GM13976 (cell line): ENCODE measurements at regions not wholly inside any gene's neighbourhood (a gene's known extent, or its start where the extent isn't known, plus 50 kb on each side); places are given as distances from the start of the nearest gene placed in this dataset.

Experiments
- DNase-seq: peaks from one replicate; pipeline ENCODE4 v3.0.0; 2012; ENCODE audit warnings: low spot score
- CTCF ChIP-seq: IDR thresholded peaks from 2 replicates; pipeline ENCODE4 v1.5.1; 2012; ENCODE audit warnings: borderline replicate concordance, mild to moderate bottlenecking; ENCODE audit not compliant: insufficient read depth; ENCODE audit errors: extremely low read depth, missing control alignments, control extremely low read depth
- in situ Hi-C: fragments of 300-500 bp; cut with MboI; formaldehyde crosslinking; loops from one replicate; pipeline ENCODE4 v1.12.0; 2022; ENCODE audit warnings: low sequenced_read_pairs, mixed read lengths, inconsistent platforms; ENCODE audit not compliant: unreplicated experiment

DNA sequence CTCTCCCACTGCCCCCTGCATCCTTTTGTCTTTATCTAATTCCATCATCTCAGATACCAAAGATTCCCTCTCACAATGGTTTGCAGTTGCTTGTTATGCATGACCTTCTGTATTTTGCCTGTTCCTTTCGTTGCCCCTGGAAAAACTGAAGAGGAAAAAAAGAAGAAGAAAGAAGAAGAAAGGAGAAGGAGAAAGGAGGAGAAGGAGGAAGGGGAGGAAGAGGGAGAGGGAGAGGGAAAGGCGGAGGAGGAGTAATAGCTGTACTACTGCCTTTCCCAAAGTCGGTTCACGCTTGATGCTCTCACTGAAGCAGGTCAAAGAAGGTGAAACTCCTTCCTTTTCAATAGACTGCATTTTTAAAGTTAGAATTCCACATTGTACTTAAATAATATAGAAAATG lies 513.8 kb downstream of the PTPRC start:
- in situ Hi-C loops = no loop called here
- DNase-seq = no peak
- TF ChIP-seq CTCF = no peak

DNA sequence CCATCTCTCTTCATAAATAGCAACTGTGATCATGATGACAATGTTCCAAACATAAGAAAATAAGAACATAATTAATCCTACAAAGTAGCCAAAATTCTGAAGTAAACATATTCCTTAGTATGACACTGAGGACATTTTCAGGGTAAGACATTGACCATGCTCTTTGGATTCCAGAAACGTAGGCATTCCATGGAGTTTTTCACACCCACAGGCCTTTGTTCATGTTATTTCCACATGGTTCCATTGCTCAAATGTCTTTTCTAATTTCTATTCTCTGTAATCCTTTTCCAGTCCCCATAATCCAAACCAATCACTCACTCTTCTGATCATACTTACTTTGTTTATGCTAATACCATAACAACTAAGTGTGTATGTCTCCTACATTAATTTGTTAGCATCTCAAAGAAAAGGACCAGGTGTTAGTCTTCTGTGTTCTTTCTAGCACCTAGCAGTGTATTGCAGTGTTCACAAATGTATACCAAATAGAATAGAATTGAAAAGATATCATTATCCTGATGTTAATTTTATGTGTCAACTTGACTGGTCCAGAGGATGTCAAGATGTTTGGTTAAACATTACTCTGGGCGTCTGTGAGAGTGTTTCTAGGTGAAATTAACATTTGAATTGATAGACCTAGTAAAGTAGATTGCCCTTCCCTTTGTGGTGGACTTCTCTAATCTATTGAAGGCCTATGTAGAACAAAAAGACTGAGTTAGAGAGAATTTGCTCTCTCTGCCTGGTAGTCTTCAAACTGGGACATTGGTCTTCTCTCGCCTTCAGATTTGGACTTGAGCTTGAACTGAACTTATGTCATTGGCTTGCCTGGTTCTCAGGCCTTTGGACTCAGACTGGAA lies 516.6 kb downstream of the PTPRC start:
- in situ Hi-C loops = no loop called here
- DNase-seq = no peak

DNA sequence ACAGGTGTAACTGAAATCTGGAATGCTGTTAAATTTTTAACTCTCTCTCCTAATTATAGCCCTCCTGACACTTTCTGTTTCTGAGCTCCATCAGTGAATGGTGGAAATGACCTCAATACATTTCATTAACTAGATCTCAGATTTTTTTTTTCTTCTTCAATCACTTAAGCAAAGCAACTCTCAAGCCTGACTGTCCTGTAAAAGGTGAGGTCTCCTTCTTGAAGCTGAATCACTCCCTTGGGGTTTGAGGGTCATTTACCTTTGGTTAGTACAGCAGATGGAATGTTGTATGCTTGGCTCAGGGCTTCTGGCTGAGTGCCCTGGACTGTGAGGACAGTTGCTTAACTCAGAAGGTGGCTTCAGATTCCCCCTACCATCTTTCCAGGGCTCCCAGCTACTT lies 518.7 kb downstream of the PTPRC start:
- TF ChIP-seq CTCF = no peak
- DNase-seq = no peak
- in situ Hi-C loops = no loop called here

More for the DNA sequence above, 516.6 kb downstream of the PTPRC start:
- no peak for TF ChIP-seq CTCF

DNA sequence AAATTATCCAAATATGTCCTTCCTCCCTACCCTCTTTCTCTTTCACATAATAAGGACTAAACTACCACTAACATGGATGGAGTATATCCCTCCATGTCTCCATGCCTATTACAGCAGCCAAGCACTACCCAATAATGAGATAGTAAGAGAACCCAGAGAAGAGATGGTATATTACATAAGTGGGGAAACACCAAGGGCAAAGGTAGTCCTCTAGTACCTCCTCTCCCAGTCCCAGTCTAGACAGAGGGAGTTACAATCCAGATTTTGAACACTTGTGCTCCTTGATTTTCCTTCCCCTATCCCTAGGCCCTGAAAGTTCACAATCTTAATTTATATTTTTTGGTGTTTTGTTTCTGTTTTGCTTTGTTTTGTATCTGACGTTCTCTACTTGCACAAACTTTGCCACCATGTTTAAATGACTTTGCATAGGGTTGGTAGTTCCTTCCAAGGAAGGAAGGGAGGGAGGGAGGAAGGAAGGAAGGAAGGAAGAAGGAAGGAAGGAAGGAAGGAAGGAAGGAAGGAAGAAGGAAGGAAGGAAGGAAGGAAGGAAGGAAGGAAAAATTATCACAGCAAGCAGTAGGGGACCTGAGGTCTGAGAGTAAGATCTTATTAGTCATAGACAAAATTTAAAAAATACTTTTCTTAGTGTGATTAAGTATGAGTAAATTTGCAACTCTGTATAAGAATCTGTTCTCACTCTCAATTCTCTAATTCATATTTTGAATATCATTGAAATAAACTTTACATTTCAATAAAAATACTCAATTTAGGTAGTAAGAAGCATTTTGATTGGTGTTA lies 521.9 kb downstream of the PTPRC start:
- DNase-seq = no peak
- in situ Hi-C loops = no loop called here
- TF ChIP-seq CTCF = no peak

- DNase-seq = no peak
- no peak for TF ChIP-seq CTCF
- in situ Hi-C loops = no loop called here
Observed at GRCh38 chr1:199161319-199161680, 522.5 kb downstream of the PTPRC start.

DNA sequence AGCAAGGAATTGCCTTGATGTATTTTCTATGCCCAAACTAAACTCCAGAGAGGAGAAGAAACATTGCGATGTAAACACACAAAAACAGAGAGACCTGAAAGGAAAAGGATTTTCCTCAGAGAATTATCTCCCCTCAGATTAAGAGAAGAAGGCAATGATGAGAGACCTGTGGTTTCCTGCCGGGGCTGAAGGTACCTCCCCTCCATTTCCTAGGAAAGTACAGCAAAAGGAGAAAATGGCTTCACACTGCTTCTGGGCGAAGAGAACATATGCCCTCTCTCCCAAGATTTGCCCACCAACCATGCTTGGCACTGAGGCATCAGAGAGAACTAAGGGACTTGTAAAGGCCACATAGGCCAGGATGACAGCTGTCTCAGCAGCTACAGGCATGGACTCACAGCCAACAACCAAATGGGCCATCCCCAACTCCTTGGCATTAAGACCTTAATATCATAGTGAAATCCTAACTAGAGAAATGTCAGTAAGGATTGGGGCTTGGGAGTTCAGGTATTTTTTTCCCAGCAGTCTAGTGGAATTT lies 523.0 kb downstream of the PTPRC start:
- in situ Hi-C loops = no loop called here

More for the DNA sequence above, 523.0 kb downstream of the PTPRC start:
- no peak for DNase-seq
- TF ChIP-seq CTCF = no peak
